Colonic mucosa (tissue), 4 donors: ENCODE measurements at regions not wholly inside any gene's neighbourhood (a gene's known extent, or its start where the extent isn't known, plus 50 kb on each side); places are given as distances from the start of the nearest gene placed in this dataset.

Source experiments
- DNase-seq: peaks from one replicate; pipeline ENCODE4 v3.0.0-alpha.2; 2020
- H3K27ac ChIP-seq: fragments of 200-600 bp; one replicate; pipeline ENCODE4 v1.8.0; 2021
- H3K27me3 ChIP-seq: fragments of 200-600 bp; one replicate; pipeline ENCODE4 v1.8.0; 2021
- H3K36me3 ChIP-seq: fragments of 200-600 bp; one replicate; pipeline ENCODE4 v1.8.0; 2021
- H3K4me1 ChIP-seq: fragments of 200-600 bp; one replicate; pipeline ENCODE4 v1.8.0; 2021; ENCODE audit warnings: mild to moderate bottlenecking
- H3K4me3 ChIP-seq: fragments of 200-600 bp; one replicate; pipeline ENCODE4 v1.8.0; 2021
- H3K9ac ChIP-seq, 2 donors: one replicate each; pipeline ENCODE4 v1.7.0; 2013; ENCODE audit warnings: control low read depth in 2 of 2, low read depth in 2 of 2, low read length in 2 of 2
- H3K9me3 ChIP-seq: fragments of 200-600 bp; one replicate; pipeline ENCODE4 v1.8.0; 2021
- intact Hi-C: fragments of 100-400 bp; cut with DNase I; formaldehyde crosslinking; loops from one replicate; pipeline ENCODE4 v1.14.1; 2022
- TF ChIP-seq, protein P1 (sequence below): fragments of 200-600 bp; IDR thresholded peaks from one replicate; pipeline ENCODE4 v1.8.0; 2022; ENCODE audit warnings: antibody characterized with exemption, mild to moderate bottlenecking
- donor health status: healthy.
- donor health status: DM: no; HTN: no; CAD: no.
- donor health status: DM: no; HTN: no; CAD: no.

DNA sequence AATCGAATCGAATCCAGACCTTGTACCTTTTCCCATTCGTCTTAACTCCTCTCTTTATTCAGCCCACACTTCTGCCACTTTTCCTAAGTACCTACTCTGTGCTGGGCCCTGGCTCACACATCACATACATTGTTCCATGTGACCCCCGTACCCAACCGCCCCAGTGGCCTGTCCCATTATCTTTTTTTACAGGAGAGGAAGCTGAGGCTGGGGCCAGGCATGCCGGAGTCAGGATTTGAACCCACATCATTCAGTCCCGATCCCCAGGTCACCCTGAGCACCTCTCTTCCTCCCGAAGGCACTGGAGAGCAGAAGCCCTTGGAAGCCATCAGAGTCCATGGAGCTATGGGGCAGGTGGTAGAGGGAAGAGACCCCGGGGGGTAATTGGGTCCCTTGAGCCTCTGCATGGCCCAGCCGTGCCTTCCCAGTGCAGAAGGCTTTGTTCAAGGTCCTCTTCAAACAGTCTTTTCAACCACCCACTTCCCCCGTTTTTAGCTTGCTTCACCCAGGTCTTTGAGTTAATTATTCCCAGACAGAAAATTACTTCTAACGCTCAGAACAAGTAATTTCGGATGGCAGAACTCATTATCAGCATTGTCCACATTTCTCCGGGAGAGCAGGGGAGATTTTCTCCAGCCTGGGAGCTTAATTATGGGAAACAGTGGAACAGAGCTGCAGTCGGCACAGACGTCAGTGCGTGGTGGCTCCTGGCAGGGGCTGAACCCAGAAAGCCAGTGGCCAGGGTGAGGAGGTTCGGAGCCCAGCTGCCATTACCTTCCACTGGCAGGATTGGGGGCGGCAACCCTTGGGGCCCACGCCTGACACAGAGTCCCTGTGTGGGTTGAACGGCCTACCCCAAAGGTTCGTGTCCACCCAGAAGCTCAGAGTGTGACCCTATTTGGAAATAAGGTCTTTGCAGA is 82.4 kb upstream of the RTL6 start:
- TF ChIP-seq, protein P1, sequence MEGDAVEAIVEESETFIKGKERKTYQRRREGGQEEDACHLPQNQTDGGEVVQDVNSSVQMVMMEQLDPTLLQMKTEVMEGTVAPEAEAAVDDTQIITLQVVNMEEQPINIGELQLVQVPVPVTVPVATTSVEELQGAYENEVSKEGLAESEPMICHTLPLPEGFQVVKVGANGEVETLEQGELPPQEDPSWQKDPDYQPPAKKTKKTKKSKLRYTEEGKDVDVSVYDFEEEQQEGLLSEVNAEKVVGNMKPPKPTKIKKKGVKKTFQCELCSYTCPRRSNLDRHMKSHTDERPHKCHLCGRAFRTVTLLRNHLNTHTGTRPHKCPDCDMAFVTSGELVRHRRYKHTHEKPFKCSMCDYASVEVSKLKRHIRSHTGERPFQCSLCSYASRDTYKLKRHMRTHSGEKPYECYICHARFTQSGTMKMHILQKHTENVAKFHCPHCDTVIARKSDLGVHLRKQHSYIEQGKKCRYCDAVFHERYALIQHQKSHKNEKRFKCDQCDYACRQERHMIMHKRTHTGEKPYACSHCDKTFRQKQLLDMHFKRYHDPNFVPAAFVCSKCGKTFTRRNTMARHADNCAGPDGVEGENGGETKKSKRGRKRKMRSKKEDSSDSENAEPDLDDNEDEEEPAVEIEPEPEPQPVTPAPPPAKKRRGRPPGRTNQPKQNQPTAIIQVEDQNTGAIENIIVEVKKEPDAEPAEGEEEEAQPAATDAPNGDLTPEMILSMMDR: no peak
- intact Hi-C loops: no loop called here
- H3K9ac ChIP-seq: no peak overlapping the region
- H3K27me3 ChIP-seq: no peaks in the 10 kb centered on the region
- H3K9me3 ChIP-seq: no peaks in the 10 kb centered on the region
- H3K4me1 ChIP-seq: no peaks in the 10 kb centered on the region
- no peak overlapping the region for H3K4me3 ChIP-seq
- H3K36me3 ChIP-seq: no peaks in the 10 kb centered on the region
- DNase-seq: no peak
- H3K27ac ChIP-seq: no peak overlapping the region

DNA sequence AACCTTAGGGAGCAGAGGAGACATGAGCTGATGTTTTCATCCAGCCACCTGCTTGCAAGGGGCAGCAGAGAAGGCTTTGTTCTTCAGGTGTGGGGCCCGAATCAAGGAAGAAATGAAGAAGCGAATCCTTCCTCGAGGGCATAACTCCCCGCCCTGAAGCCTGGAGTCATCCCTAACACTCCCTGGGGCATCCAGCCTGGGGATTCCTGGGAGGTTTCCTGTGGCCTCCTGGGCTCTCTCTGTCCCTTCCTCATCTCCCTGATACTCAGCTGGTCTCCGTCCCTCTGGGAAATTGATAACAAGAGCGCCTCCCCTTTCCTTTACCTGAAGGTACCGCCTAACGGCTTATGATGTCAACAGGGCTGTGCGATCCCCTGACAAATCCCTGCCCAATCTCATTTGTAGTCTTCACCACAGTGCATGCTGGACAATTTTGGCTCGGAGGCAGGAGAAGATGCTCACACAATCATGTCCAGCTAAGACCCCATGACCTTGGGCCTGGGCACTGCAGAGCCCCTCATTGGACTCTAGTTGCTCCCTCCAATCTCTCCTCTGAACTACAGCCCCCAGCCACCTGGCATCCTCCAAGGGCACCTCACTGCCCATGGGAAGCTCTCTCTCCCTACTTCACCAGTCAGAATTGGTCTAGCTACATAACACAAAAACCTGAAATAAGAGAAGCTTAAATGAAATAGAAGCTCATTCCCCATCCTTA is 80.6 kb upstream of the RTL6 start:
- DNase-seq: no peak
- Histone ChIP-seq H3K9me3 (no peaks in the 10 kb centered on the region), H3K4me1 (no peaks in the 10 kb centered on the region), H3K27me3 (no peaks in the 10 kb centered on the region), H3K27ac (no peak overlapping the region), H3K9ac (no peak overlapping the region), H3K4me3 (no peak overlapping the region), H3K36me3 (no peaks in the 10 kb centered on the region)
- TF ChIP-seq, protein P1: no peak
- intact Hi-C loops: no loop called here

DNA sequence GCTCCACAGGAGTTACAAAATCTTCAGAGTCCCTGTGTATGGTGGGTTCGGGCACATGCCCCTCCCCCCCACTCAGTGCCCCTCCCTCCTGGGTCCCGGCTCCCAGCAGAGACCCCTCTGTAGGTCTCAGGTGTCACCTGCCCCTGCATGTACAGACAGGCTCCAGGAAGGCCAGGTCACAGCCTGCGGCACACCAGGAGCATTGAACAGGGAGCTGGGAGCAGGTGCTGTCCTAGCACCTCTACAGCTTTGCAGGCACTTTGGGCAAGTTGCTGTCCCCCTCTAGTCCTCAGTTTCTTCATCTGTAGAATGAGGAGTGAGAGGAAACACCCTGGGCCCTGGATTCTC is 80.1 kb upstream of the RTL6 start:
- no peak for DNase-seq
- no peaks in the 10 kb centered on the region for H3K9me3 ChIP-seq
- no peaks in the 10 kb centered on the region for H3K27me3 ChIP-seq
- H3K4me3 ChIP-seq: no peak overlapping the region
- no peaks in the 10 kb centered on the region for H3K36me3 ChIP-seq
- intact Hi-C loops: no loop called here
- H3K9ac ChIP-seq: no peak overlapping the region
- no peak overlapping the region for H3K27ac ChIP-seq
- no peaks in the 10 kb centered on the region for H3K4me1 ChIP-seq
- TF ChIP-seq, protein P1: no peak

DNA sequence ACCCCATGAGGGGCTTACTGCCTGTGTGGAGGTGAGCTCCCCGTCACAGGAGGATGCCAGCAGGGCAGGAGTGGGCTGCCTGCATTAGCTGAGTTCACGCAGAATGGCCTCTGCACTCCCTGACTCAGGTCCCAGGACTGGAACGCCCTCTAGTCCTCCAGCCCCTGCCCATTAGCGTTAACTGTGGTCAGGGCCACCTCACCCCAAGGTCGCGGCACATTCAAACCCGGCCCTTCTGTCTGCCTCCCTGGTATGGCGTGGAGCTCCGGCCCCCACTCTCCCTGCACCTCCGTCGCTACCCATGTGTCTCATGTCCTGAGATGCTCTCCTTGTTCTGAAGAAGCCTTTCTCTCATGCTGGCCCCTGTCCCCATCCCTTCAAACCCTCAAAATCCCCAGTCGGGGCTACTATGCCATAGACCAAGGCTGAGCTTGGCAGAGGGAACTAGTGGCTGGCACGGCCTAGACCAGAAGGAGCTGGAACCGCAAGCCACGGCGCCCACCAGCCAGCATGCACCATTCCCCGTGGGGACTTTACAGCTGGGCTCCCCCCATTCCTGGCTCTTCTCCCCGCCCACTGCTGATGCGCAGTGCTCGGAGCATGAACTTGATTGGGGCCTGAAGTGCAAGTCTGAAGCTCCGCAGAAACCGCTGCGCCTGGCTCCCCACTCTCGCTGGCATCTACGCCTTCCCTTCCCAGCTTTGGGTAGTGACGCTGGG is 79.5 kb upstream of the RTL6 start:
- TF ChIP-seq, protein P1: no peak
- H3K27ac ChIP-seq: no peak overlapping the region
- no peaks in the 10 kb centered on the region for H3K9me3 ChIP-seq
- no peaks in the 10 kb centered on the region for H3K36me3 ChIP-seq
- intact Hi-C loops: no loop called here
- H3K27me3 ChIP-seq: no peaks in the 10 kb centered on the region
- DNase-seq: no peak
- no peaks in the 10 kb centered on the region for H3K4me1 ChIP-seq
- no peak overlapping the region for H3K4me3 ChIP-seq
- no peak overlapping the region for H3K9ac ChIP-seq
